Ammon's horn (tissue), 1 donor: ENCODE measurements at regions not wholly inside any gene's neighbourhood (a gene's known extent, or its start where the extent isn't known, plus 50 kb on each side); places are given as distances from the start of the nearest gene placed in this dataset.
"Not testable (repeated sequence)": the region's sequence is repeated elsewhere in the genome, so short reads cannot be mapped to it uniquely, and the experiment has no call there.

Source experiments
- DNase-seq: peaks from one replicate; pipeline ENCODE4 v3.0.0-alpha.2; 2016; ENCODE audit warnings: low spot score

DNA sequence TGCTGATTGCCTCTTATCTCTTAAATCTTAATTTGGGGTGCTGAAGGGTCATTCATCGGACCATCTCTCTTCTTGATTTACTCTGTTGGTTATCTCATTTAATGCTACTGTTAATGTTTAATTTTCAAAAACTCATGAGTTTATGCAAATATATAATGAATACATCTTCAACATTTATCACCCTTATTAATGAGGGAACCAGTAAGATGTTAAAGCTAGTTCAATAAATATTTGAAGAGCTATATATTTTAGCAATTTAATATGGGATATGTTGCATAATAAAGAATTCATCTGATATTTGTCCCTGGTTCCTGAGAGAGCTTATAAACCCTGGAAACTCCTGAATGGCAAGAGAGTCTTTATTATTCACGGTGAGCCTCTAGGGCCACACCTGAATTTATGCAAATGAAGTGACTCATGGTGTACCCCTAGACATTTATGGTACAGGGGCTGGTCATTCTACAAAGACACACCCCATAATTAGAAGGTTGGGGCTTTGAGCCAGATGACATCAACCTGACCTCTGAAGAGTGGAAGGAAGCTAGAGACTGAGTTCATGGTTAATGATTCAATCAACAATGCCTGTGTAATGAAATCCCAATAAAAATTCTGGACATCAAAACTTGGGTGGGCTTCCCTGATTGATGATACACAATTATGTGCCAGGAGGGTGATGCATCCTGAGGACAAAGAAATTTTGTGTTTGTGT is 339.5 kb upstream of the ZNF608 start:
- no peak for DNase-seq

DNA sequence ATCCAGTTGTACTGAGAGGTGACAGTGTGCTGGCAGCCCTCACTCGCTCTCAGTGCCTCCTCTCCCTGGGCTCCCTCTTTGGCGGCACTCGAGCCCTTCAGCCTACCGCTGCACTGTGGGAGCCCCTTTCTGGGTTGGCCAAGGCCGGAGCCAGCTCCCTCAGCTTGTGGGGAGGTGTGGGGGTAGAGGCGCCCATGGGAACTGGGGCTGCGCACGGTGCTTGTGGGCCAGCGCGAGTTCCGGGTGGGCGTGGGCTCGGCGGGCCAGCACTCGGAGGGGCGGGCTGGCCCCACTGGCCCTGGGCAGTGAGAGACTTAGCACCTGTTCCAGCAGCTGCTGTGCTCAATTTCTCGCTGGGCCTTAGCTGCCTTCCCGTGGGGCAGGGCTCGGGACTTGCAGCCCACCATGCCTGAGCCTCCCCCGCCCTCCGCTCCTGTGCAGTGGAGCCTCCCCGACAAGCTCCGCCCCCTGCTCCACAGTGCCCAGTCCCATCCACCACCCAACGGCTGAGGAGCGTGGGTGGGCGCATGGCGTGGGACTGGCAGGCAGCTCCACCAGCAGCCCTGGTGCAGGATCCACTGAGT is 342.2 kb upstream of the ZNF608 start:
- DNase-seq: no peak

DNA sequence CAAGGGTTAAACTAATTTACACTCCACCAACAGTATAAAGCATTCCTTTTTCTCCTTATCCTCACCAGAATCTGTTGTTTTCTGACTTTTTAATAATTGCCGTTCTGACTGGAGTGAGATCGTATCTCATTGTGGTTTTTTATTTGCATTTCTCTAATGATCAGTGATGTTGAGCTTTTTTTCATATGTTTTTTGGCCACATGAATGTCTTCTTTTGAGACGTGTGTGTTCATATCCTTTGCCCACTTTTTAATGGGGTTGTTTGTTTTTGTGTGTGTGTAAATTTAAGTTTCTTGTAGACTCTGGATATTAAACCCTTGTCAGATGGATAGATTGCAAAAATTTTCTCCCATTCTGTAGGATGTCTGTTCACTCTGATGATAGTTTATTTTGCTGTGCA is 345.7 kb upstream of the ZNF608 start:
- DNase-seq: not testable (repeated sequence)

DNA sequence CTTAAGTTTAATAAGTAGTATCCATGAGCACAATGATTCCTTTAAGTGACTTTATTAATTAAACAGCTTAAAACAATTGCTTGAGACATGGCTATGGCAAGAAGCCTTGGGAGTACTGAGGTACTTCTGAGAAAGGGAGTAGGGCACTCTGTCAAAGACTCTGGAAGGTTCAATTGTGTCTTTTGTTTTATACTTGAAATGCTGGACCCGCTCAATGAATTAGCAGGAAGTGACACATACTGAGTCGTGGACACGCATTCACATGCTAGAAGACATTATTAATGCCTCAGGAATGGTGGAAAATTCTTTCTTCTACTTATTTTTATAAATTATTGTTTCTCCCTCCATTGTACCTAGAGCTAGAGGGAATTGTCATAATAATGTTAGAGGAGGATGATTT is 347.3 kb upstream of the ZNF608 start:
- no peak for DNase-seq

DNA sequence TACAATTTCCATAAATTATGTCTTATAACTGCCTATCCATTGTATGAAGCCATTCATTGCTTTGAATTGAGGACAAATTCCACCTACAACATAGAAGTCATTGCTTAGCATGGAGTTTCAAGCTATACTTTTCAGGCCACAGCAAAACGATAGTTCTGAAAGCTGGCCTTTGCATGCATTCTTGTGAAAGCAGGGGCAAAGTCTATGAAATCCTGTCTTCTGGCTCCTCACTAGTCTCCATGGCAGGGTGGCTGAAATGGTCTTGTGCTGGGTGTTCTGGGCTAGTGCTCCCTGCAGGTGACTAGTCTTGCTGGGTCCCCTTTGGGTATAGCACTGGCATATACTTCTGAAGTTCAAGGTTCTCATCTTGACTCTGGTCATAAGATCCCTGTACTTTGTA is 353.9 kb upstream of the ZNF608 start:
- DNase-seq: no peak

DNA sequence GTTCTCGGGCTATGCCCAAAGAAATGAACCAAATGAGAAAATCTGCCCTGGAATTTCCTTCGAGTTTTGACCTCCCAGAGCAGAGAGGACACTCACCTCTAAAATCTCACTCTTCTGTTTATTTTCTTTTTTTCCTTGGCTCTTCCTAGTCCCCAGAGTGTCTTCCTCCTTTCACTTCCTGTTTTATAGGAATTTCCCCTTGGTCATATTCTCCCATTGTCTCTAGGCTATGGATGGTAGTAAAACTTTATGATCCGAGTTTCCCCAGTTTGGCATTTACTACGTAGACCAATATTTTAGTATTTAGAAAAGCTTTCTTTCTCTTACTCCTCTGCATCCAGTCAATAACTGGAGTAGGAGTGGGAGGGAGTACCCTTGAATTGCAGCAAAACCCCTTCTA is 354.5 kb upstream of the ZNF608 start:
- DNase-seq: no peak

DNA sequence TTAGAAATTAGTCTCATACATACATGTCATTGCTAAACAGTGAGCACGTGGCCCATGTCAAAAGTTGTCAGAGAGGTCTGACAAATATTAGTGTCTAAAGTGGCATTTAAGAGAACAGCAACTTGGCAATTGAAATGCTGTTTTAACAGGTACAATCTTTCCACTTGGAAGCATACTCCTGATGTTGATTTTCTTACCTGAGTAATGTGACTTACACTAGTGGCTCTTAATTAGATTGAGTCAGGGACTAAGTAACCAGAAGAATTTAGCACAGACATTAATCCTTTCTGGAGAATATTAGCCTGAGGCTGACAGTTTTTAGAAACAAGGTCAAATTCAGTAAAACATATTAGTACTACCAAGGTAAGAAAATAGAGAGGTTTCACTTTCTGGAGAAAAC is 357.0 kb upstream of the ZNF608 start:
- DNase-seq: no peak

DNA sequence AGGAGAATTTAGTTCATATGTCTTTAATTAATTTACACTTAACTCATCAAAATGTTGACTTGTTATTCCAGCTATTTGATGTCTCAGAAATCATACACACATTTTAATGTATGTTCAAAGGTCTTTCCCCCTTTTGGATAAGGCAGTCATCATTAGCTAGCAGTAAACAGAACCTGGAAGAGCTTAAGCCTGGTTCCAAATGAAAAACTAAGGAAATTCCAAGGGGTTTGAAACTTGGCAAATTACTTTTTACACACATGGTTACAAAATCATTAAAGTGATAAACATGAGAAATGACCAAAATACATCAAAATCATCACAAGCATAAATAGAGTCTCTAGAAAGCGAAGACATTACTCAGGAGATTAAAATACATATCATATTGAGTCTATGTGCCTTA is 359.8 kb upstream of the ZNF608 start:
- no peak for DNase-seq

DNA sequence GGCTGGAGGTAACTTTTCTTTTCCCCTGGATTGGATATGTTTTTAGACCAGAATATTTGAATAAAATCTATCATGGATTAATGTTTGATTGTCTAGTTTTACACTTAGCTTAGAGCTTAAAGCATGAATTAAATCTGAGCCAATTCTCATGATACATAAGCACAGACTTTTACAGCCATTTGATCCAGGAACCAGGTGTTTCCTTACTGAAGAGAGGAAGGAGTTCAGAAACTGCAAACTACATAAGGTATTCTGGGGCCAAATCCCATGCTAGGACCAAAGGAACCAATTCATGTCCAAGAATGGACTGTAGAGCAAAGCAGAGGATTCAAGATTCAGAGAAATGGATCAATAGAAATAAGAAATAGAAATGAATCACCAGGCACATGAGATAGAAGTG is 360.4 kb upstream of the ZNF608 start:
- no peak for DNase-seq

DNA sequence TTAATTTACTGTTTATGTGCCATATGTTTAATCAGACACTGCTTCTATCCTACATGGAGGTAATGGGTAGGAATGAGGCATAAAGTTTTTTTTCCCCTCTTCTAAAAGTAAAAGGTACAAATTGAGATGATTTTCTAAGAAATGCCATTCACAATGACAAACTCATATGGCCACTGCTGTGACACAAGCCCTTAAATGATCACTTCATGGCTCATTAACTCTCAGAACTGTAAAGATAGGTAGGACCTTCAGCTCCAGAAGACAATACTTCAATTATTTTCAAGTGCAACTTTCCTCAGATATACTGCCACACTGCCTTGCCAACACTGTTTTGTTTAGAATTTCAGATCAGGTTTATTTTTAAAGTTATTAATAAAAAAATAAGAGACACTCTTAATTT is 362.9 kb upstream of the ZNF608 start:
- no peak for DNase-seq

DNA sequence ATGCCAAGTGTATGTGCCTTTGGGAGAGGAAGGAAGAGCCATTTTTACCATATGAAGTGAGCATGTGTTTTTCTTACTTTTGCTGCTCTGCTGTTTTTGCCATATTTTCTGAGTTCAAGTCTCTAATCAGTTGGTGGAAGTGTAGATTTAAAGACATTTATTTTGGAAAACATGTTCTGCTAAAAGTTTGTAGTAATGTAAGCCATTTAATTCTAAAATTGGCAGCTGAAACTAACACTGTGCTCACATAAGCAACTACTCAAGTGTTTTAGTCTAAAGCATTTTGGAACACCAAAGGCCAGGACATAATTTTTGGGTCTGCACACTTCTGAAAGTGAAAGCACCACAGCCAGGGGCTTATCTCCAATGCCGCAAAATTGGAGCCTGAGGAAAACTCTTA is 363.4 kb upstream of the ZNF608 start:
- no peak for DNase-seq

DNA sequence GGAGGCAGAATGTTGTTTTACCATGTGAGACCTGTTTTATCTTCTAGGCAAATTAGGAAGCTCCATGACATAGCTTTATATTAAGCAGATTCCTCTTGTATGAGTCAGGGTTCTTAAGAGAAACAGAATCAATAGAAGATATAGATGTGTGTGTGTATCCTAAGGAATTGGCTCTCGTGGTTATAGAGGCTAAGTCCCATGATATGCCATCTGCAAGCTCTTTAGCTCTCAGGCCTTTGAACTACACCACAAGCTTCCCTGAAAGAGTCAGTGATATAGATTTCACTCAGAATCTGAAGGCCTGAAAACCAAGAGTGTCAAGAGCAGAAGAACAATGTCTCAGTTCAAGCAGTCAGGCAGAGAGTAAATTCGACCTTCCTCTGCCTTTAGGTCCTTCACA is 365.8 kb upstream of the ZNF608 start:
- DNase-seq: no peak

DNA sequence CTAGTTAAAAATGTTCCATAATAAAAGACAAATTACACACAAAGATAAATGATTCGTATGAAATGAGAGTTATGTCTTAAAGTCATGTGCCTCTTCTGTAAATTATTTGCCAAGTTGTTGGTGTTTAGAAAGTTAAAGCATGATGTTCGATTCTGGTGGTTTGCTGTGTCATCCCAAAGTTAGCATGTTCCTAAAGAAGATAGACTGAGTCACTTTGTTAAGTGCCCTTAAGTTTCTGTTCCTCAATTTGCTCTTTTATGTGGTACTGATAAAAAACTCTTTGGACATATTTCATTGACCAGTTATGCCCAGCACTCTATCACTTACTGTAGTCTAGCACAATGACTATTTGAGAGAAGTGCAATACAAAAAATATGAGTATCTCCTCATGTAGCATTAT is 366.9 kb upstream of the ZNF608 start:
- DNase-seq: no peak

DNA sequence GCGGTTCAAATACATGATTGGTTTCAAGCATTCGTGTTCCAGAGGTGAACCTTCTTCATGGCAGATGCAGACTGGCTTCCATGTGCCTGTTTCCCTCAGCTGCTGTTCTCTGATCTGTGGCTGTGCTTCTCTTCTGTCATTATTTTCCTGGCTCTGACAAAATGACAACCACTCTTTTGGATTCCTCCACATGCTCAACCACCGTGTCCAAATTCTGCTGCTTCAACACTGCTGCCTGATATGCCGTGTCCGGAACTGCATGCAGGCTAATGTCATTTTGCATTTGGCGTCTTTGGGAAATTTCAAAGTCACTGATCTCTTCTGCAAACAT is 368.7 kb upstream of the ZNF608 start:
- no peak for DNase-seq

DNA sequence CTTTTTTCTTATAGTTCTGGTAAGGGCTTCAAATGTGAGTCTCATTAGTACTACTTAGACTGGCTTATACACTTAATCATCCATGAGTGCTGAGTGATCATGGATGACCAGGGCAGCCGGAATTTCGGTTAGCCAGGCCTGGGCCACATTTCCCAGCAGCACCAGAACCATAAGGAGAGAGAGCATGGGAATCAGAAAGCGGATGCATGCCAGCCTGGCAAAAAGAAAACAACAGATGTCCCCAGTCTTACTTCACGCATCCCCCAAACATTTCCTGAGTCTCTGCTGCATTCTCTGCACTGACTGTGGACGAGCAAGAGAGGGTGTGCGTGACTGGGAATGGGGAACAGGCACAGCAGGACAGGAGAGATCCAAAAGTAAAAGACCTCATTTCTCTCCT is 371.1 kb upstream of the ZNF608 start:
- DNase-seq: peak; percentile 27

DNA sequence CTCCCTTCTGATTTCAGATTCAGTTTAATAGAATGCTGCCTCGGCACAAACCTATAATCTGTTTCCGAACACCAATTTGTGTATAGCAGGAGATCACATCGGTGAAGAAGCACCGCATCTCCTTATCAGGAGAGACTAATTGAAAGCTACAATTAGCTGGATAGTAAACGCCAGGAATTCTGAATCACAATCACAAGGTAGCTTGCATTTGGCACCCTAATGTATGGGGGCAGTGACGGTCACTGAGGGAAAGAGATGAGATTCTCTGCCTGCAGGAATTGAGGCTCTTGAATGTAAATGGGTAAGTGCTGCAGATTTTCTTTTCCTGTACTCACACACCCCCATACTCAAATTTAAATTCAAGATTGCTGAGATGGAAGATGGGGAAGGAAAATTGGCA is 373.6 kb upstream of the ZNF608 start:
- DNase-seq: no peak

DNA sequence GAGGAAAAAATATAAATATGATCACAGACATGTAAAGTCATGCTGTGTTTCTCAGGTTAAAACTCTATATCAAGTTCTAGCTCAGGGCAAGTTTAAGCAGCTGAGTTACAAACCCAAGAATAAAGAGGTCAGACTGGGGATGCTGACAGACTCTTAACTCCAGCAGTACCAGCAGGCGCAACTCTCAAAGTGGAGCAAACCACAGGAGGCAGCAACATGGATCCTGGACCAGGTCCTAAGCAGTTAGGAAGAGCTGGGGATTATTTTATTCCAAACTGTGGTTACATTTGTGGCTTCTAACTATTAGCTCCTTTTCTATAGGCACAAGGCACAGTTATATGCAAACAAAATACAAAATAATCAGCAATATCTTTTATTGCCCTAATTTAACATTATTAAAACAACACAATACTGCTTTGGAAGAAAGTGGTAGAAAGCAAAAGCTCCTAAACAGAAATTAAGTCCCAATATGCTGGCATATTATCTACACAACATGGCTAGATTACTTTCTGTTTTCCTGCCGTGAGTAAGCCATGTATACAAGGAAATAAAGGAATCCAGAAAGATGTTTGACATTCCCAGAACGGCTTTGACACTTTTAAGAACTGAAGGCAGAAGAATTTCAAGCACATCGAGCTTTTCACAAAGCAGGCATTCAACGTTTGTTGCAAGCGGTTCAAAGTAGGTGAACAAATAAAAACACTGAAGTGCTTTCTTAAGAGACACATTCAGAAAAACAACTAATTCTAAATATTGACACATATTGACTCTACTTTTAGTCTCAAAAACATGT is 378.8 kb upstream of the ZNF608 start:
- DNase-seq: no peak

DNA sequence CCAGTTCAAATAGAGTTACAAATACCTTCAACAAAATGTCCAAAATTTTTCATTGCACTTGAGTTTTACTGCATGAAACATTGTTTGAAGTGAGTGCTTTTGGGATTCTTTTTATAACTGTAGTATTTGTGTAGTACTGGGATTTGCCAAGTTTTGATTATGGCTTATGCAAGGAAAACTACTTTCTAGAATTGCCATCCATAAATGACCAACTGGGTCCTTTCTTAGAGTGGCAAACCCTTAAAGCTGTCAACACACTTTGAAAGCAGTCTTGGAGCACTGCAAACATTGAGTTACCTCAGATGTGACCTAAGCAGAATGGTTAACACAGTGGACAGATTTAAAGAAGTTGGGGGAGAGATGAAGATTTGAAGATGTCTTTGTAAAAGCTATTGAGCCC is 379.6 kb upstream of the ZNF608 start:
- no peak for DNase-seq

DNA sequence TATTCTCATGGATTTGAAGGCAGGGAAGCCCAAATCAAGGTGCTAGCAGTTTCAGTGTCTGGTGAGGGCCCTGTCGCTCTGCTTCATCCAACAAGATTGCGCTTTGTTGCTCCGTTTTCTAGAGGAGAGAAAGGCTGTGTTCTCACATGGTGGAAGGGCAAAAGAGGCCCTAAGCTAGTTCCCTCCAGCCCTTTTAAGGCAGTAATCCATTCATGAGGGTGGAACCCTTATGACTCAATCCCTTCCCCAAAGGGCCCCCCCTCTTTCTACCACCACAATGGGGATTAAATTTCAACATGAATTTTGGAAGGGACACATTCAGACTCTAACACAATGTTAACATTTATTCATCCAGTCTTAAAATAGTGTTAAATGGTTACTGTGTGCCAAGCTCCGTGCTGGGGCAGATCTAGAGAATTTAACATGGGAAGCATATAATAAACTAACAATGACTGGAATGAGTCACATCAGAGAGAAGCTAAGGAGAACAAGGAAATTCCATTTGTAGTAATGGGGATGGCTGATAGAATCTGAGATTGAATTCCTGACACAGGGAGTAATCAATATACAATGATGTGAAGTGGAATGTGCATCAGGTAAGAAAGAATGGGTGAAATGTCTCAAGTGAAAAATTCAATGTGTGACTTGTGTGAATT is 382.8 kb upstream of the ZNF608 start:
- no peak for DNase-seq

DNA sequence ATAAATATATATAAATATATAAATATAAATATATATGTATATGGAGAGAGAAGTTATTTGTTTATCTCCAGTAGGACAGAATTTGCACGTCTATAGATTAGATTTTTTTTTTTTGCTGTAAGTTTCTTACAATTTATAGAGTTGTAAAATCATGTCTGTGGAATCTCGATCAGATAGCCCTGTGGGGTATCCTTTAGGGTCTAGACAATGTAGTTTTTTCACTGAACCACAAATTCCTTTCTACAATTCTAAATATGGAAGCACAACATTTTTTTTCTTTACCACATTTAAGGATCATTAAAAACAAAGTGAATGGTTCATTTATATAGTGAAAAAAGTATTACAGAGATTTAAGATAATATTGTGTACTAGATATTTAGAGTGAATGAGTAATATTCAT is 384.2 kb upstream of the ZNF608 start:
- no peak for DNase-seq

DNA sequence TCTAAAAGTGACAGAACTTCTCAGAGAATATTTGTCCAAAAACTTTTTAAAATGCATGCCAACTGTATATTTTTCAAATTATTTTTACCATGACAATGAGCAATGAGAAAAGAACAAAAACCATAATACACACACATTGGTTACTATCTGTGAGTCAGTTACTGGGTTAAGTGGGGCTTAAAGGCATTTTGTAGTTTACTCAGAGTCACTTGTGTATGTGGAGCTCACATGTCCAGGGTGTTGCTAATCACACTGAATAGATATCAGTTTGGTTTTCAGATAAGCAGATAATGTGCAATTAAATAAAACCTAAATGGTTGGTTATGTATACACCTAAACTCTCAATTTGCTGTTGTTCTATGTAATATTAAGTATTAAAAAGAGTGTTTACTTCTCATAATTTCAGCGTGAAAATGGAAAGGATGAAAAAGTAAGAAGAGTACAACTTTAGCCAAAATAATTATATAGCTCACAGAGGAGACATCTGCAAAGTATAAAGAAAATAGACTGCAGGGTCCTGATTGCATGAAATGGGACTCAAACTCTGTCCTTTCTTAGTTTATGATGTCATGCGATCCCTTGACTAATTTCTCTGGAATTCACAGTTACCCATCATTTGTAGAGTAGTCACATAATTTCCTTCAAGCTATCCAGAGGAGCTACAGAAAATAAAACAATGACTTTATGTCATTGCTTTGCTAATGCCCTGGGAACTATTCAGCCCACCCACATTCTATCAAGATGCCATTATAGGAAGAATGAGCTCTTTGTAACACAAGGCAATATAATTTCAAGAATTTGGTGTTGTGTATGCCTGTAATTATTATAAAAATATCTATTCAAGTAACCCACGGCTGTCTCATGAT is 388.0 kb upstream of the ZNF608 start:
- no peak for DNase-seq

DNA sequence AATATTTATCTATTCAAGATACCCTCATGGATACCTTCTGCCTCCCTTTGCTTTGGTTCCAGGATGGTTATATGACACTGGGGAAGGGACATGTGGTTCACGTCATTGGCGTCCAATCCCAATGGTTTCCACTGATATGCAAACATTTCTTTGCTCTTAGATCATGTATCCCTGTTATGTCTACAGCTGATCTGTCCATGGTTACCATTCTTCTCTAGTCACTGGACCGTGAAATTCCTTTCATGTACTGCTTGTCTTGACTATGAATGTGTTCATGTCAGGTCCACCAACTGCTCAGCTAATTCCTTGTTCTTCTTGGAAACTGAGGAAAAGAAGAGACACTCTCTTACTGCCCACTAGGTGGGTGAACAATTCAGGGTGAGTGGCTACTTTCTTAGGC is 391.1 kb upstream of the ZNF608 start:
- DNase-seq: no peak
